Loucy (cell line): ENCODE measurements at regions not wholly inside any gene's neighbourhood (a gene's known extent, or its start where the extent isn't known, plus 50 kb on each side); places are given as distances from the start of the nearest gene placed in this dataset.

Source experiments
- EZH2phosphoT487 ChIP-seq: fragments of 200-600 bp; IDR thresholded peaks from 2 replicates; pipeline ENCODE4 v1.6.1; 2018; ENCODE audit warnings: antibody characterized with exemption, mild to moderate bottlenecking, moderate library complexity, borderline replicate concordance
- TF ChIP-seq, protein P1 (sequence below): fragments of 200-600 bp; sonication (generic); conservative IDR thresholded peaks from 2 replicates; pipeline ENCODE4 v1.5.1; 2014; ENCODE audit warnings: mild to moderate bottlenecking, antibody characterized with exemption, low read length

DNA sequence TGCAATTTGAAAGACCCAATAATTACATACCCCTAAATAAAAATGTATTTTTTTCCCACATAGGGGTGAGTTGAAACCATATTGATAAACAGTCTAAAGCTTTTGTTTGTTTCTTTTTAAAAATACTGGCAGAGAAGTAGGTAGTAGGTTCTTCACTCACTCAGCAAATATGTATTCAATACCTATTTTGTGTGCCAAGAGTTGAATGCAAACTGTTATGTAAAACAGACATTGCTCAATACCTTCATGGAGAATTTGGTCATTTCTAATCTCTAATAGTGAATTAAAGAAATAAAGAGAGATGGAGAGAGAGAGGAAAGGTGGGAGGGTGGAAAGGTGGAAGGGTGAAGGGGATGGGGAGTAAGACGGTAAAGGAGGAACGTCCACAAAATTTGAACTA lies 589.9 kb upstream of the GNPDA2 start:
- TF ChIP-seq, protein P1, sequence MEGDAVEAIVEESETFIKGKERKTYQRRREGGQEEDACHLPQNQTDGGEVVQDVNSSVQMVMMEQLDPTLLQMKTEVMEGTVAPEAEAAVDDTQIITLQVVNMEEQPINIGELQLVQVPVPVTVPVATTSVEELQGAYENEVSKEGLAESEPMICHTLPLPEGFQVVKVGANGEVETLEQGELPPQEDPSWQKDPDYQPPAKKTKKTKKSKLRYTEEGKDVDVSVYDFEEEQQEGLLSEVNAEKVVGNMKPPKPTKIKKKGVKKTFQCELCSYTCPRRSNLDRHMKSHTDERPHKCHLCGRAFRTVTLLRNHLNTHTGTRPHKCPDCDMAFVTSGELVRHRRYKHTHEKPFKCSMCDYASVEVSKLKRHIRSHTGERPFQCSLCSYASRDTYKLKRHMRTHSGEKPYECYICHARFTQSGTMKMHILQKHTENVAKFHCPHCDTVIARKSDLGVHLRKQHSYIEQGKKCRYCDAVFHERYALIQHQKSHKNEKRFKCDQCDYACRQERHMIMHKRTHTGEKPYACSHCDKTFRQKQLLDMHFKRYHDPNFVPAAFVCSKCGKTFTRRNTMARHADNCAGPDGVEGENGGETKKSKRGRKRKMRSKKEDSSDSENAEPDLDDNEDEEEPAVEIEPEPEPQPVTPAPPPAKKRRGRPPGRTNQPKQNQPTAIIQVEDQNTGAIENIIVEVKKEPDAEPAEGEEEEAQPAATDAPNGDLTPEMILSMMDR = no peak
- no peak for TF ChIP-seq EZH2phosphoT487
